ENCODE measurements at regions not wholly inside any gene's neighbourhood (a gene's known extent, or its start where the extent isn't known, plus 50 kb on each side); places are given as distances from the start of the nearest gene placed in this dataset.

- no peak for TF ChIP-seq ZNF592 (IDR thresholded peaks at IDR 0.05)
- peak; percentile 46 for TF ChIP-seq JUNB (IDR thresholded peaks at IDR 0.05)
- no peak for TF ChIP-seq ZBTB4 (CRISPR knock-in tag; IDR thresholded peaks at IDR 0.05)
- TF ChIP-seq CREB1 (IDR thresholded peaks at IDR 0.05; ENCODE audit: low read depth) = no peak; the same call in 1 of the 2 replicates
- peak; percentile 97 for TF ChIP-seq IKZF1 (conservative IDR thresholded peaks at IDR 0.05)
- no peak for TF ChIP-seq BRCA1 (IDR thresholded peaks at IDR 0.05; ENCODE audit: low read depth, low read length)
- no peak for TF ChIP-seq BCLAF1 (IDR thresholded peaks at IDR 0.05)
- peak; percentile 84 for TF ChIP-seq MTA2 (IDR thresholded peaks at IDR 0.05; ENCODE audit: low read depth)
- no peak for TF ChIP-seq BHLHE40 (IDR thresholded peaks at IDR 0.05; ENCODE audit: borderline replicate concordance in 1 of 2, low read depth in 2 of 2, low read length in 1 of 2)
- no peak for TF ChIP-seq BCL3 (IDR thresholded peaks at IDR 0.05; ENCODE audit: borderline replicate concordance, insufficient read depth, low read depth, low read length, poor library complexity, severe bottlenecking)
- peak; percentile 44; the same call in 1 of the 2 replicates for TF ChIP-seq GATAD2B (conservative IDR thresholded peaks at IDR 0.05; ENCODE audit: low read depth)
- no peak for TF ChIP-seq ZNF24 (IDR thresholded peaks at IDR 0.05)
- TF ChIP-seq ZNF622 (IDR thresholded peaks at IDR 0.05) = no peak
- no peak for TF ChIP-seq SIX5 (IDR thresholded peaks at IDR 0.05; ENCODE audit: low read depth, low read length, severe bottlenecking)
- no peak; the same call in 1 of the 2 replicates for TF ChIP-seq BMI1 (IDR thresholded peaks at IDR 0.05; ENCODE audit: borderline replicate concordance)
These were observed 55.1 kb upstream of the ZPBP start (continued) for GRCh38 chr7:50147951-50148808.

All from GM12878 (cell line).